Astrocyte (in vitro differentiated cells and primary cell): ENCODE measurements at regions not wholly inside any gene's neighbourhood (a gene's known extent, or its start where the extent isn't known, plus 50 kb on each side); places are given as distances from the start of the nearest gene placed in this dataset.

Experiments
- CTCF ChIP-seq: IDR thresholded peaks from 2 replicates; pipeline ENCODE4 v1.5.1; 2011; ENCODE audit warnings: low read depth, mild to moderate bottlenecking, inconsistent platforms, low read length, moderate library complexity; ENCODE audit not compliant: insufficient read depth
- EZH2 ChIP-seq: IDR thresholded peaks from 2 replicates; pipeline ENCODE4 v1.6.1; 2012; ENCODE audit warnings: mild to moderate bottlenecking, low read length, inconsistent platforms; ENCODE audit not compliant: insufficient read depth

GRCh38 chr7:113405296-113406056 lies 287.1 kb upstream of the SMIM30 start:
- TF ChIP-seq CTCF (no peak), EZH2 (no peak)
